Fibroblast of lung (primary cell): ENCODE measurements at regions not wholly inside any gene's neighbourhood (a gene's known extent, or its start where the extent isn't known, plus 50 kb on each side); places are given as distances from the start of the nearest gene placed in this dataset.

Experiments used
- EZH2 ChIP-seq: IDR thresholded peaks from 2 replicates; pipeline ENCODE4 v1.5.1; 2012; ENCODE audit warnings: low read length, control low read depth, mild to moderate bottlenecking; ENCODE audit errors: missing control alignments
- TF ChIP-seq, protein P1 (sequence below), 2 donors: IDR thresholded peaks in 1 of 2; conservative IDR thresholded peaks in 1 of 2; 1 replicate in 1 of 2; 2 replicates in 1 of 2; pipeline ENCODE4 v1.5.1; 2011 to 2012; ENCODE audit warnings: low read length in 2 of 2, control low read depth in 1 of 2, inconsistent platforms in 1 of 2, low read depth in 1 of 2, mild to moderate bottlenecking in 1 of 2

DNA sequence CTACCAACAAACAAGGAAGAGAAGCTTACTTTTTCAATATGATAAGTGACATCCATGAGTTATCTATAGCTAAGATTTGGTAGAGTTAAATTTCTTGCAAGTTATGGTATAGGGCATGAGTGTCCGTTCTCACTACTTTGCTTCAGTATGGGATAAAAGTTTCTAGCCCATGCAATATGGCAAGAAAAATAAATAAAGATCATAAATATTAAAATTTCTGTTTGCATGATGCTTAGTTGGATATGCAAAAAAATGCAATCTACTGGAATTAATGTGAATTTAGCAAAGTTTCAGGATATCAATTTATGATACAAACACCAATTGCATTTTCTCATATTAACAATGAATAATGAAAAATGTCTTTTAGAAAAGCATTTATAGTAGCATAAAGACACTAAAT, 148.7 kb upstream of the ADARB2 start:
- TF ChIP-seq, protein P1, sequence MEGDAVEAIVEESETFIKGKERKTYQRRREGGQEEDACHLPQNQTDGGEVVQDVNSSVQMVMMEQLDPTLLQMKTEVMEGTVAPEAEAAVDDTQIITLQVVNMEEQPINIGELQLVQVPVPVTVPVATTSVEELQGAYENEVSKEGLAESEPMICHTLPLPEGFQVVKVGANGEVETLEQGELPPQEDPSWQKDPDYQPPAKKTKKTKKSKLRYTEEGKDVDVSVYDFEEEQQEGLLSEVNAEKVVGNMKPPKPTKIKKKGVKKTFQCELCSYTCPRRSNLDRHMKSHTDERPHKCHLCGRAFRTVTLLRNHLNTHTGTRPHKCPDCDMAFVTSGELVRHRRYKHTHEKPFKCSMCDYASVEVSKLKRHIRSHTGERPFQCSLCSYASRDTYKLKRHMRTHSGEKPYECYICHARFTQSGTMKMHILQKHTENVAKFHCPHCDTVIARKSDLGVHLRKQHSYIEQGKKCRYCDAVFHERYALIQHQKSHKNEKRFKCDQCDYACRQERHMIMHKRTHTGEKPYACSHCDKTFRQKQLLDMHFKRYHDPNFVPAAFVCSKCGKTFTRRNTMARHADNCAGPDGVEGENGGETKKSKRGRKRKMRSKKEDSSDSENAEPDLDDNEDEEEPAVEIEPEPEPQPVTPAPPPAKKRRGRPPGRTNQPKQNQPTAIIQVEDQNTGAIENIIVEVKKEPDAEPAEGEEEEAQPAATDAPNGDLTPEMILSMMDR (conservative IDR thresholded peaks at IDR 0.05 in 1 of 2, IDR thresholded peaks at IDR 0.05 in 1 of 2; ENCODE audit: low read depth in 1 of 2, low read length in 2 of 2), result no peak
- TF ChIP-seq EZH2, result no peak
